ENCODE measurements at regions not wholly inside any gene's neighbourhood (a gene's known extent, or its start where the extent isn't known, plus 50 kb on each side); places are given as distances from the start of the nearest gene placed in this dataset.
"Not testable (repeated sequence)": the region's sequence is repeated elsewhere in the genome, so short reads cannot be mapped to it uniquely, and the experiment has no call there.

DNA sequence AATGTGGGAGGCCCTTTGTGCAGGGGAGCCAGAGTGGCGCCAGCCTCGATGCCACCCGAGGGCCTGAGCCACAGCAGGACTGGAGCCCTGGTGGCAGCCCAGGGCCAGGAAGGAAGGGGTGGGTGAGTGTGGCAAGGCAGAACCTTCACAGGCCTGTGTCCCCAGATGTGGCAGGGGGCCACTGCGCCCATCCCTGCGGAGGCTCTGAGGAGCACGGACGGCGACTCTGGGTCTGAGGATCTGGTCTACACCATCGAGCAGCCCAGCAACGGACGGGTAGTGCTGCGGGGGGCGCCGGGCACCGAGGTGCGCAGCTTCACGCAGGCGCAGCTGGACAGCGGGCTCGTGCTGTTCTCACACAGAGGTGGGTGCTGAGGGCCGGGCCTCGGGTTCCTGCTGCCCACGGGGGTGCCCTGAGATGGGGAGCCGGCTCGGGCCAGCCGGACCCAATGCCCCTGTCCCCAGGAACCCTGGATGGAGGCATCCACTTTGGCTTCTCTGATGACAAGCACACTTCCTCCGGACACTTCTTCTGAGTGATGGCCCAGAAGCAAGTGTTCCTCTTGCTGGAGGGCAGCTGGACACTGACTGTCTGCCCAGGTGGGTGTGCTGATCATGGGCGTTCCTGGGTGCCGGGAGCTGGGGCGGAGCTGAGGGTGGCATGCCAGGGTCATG lies 173.6 kb downstream of the TBC1D2B start:
- H3K9me3 ChIP-seq (ENCODE audit: insufficient read depth in 2 of 2, low read depth in 1 of 2, low read length in 1 of 2); H2AFZ ChIP-seq (ENCODE audit: low read length); H3K23me2 ChIP-seq (ENCODE audit: low read depth, low read length); H3K4ac ChIP-seq (replicated peaks; ENCODE audit: insufficient read length, low read depth, low read length); H3K56ac ChIP-seq (replicated peaks; ENCODE audit: insufficient read length, low read depth, low read length); H3K4me1 ChIP-seq (replicated peaks in 1 of 4; ENCODE audit: control insufficient read depth in 3 of 4, insufficient read depth in 4 of 4, low read length in 3 of 4); H3K18ac ChIP-seq (ENCODE audit: extremely low read depth, low read length); H3K9ac ChIP-seq (replicated peaks in 1 of 4; ENCODE audit: extremely low read depth in 1 of 4, low read depth in 3 of 4, low read length in 3 of 4); H4K20me1 ChIP-seq (replicated peaks in 1 of 2; ENCODE audit: control insufficient read depth in 1 of 2, insufficient read depth in 2 of 2, low read length in 2 of 2); H3K27me3 ChIP-seq (replicated peaks in 1 of 4; ENCODE audit: control insufficient read depth in 3 of 4, extremely low read depth in 1 of 4, insufficient read depth in 3 of 4, low read length in 3 of 4); H2AK5ac ChIP-seq (ENCODE audit: low read depth, low read length); H3K14ac ChIP-seq (ENCODE audit: insufficient read length); H2BK120ac ChIP-seq (replicated peaks; ENCODE audit: low read depth, low read length); H3K36me3 ChIP-seq (ENCODE audit: control insufficient read depth in 2 of 4, insufficient read depth in 4 of 4, low read length in 3 of 4); H4K5ac ChIP-seq (ENCODE audit: insufficient read length, low read depth, low read length); H3K27ac ChIP-seq (ENCODE audit: low read depth, low read length); H2BK20ac ChIP-seq (ENCODE audit: low read length); H2BK12ac ChIP-seq (ENCODE audit: low read depth, low read length); DNase-seq (ENCODE audit: low read depth in 1 of 2, low spot score in 2 of 2); H3K23ac ChIP-seq (ENCODE audit: insufficient read length); H3K79me2 ChIP-seq (ENCODE audit: control insufficient read depth in 1 of 2, insufficient read depth in 2 of 2, low read length in 2 of 2); H3K79me1 ChIP-seq (ENCODE audit: low read depth, low read length); FAIRE-seq; H3K4me2 ChIP-seq (ENCODE audit: insufficient read depth in 1 of 2, low read depth in 2 of 2, low read length in 2 of 2); POLR2A ChIA-PET (ENCODE audit: partially characterized antibody); H4K91ac ChIP-seq (replicated peaks; ENCODE audit: insufficient read length, low read length); H3K4me3 ChIP-seq (ENCODE audit: extremely low read depth in 1 of 4, insufficient read depth in 2 of 4, low read depth in 3 of 4, low read length in 4 of 4); H2BK5ac ChIP-seq (ENCODE audit: low read depth, low read length); H2BK15ac ChIP-seq (ENCODE audit: low read length): not testable (repeated sequence)
- CTCF ChIA-PET (ENCODE audit: partially characterized antibody): interaction anchor here (0.6 to 4.0 kb wide), 11 partner anchors 51 to 292 kb away, joined by 3 to 16 read pairs (median 4); no protein-coding TSS in a partner anchor
- H4K8ac ChIP-seq (ENCODE audit: extremely low read depth, insufficient read depth, low read length): peak overlapping the region; percentile 51; the same call in 1 of the 2 replicates
- WGBS, 2 experiments (ENCODE audit: extremely low coverage in 1 of 2, insufficient coverage in 1 of 2, insufficient read length in 1 of 2, insufficient replicate concordance in 2 of 2, low coverage in 1 of 2, low lambda C conversion rate in 2 of 2, missing lambda C conversion rate in 1 of 2): 86% methylated on average over 17 of the region's 30 CpGs; no CpG with 5 or more reads in 1 of the 2 experiments

Measured in H1 (cell line).